CD8-positive, alpha-beta memory T cell (primary cell): ENCODE measurements at regions not wholly inside any gene's neighbourhood (a gene's known extent, or its start where the extent isn't known, plus 50 kb on each side); places are given as distances from the start of the nearest gene placed in this dataset.

Experiments
- CTCF ChIA-PET: fragments of 350-600 bp; sonication (Branson Sonifier 250); formaldehyde crosslinking; loops from one replicate; lab custom pipeline; 2021; ENCODE audit warnings: antibody characterized with exemption; lab: Charles Lee
- POLR2A ChIA-PET: fragments of 350-600 bp; sonication (Branson Sonifier 250); formaldehyde crosslinking; loops from one replicate; lab custom pipeline; 2021; ENCODE audit warnings: antibody characterized with exemption; lab: Charles Lee
- DNase-seq, 5 donors: peaks; one replicate each; pipeline versions ENCODE4 v3.0.0 to v3.0.0-alpha.2; 2020 to 2022; ENCODE audit warnings: mixed read lengths in 1 of 5
- H3K27ac ChIP-seq: one replicate; pipeline ENCODE4 v1.7.0; 2013; ENCODE audit warnings: low read depth, mild to moderate bottlenecking, low read length, moderate library complexity
- H3K27me3 ChIP-seq: 2 replicates; pipeline ENCODE4 v1.7.0; 2013; ENCODE audit warnings: low read length, mild to moderate bottlenecking; ENCODE audit not compliant: insufficient read depth, poor library complexity, severe bottlenecking
- H3K36me3 ChIP-seq: 2 replicates; pipeline ENCODE4 v1.7.0; 2013; ENCODE audit warnings: mild to moderate bottlenecking, low read length, moderate library complexity; ENCODE audit not compliant: insufficient read depth
- H3K4me1 ChIP-seq: 2 replicates; pipeline ENCODE4 v1.7.0; 2013; ENCODE audit warnings: mild to moderate bottlenecking, low read length, moderate library complexity; ENCODE audit not compliant: insufficient read depth
- H3K4me3 ChIP-seq: 2 replicates; pipeline ENCODE4 v1.7.0; 2013; ENCODE audit warnings: mild to moderate bottlenecking, low read length
- H3K9me3 ChIP-seq: 2 replicates; pipeline ENCODE4 v1.7.0; 2013; ENCODE audit warnings: mild to moderate bottlenecking, low read length
- H3K27ac Mint-ChIP-seq, 8 donors: one replicate each; pipeline ENCODE4 v1.8.0; 2020 to 2021; ENCODE audit warnings: mixed read lengths in 8 of 8, mild to moderate bottlenecking in 6 of 8, inconsistent platforms in 3 of 8, moderate library complexity in 3 of 8
- H3K27me3 Mint-ChIP-seq, 2 donors: one replicate each; pipeline ENCODE4 v1.8.0; 2020 to 2021; ENCODE audit warnings: mixed read lengths in 2 of 2, mild to moderate bottlenecking in 1 of 2, moderate library complexity in 1 of 2
- H3K36me3 Mint-ChIP-seq, 3 donors: one replicate each; pipeline ENCODE4 v1.8.0; 2020 to 2021; ENCODE audit warnings: mixed read lengths in 3 of 3, inconsistent platforms in 1 of 3, mild to moderate bottlenecking in 1 of 3
- H3K4me1 Mint-ChIP-seq, 3 donors: one replicate each; pipeline ENCODE4 v1.8.0; 2020 to 2021; ENCODE audit warnings: mixed read lengths in 3 of 3, inconsistent platforms in 1 of 3, mild to moderate bottlenecking in 1 of 3
- H3K4me3 Mint-ChIP-seq, 7 donors: one replicate each; pipeline ENCODE4 v1.8.0; 2020 to 2021; ENCODE audit warnings: mixed read lengths in 7 of 7, mild to moderate bottlenecking in 6 of 7, moderate library complexity in 4 of 7, inconsistent platforms in 2 of 7
- H3K9me3 Mint-ChIP-seq, 5 donors: one replicate each; pipeline ENCODE4 v1.8.0; 2020 to 2022; ENCODE audit warnings: mixed read lengths in 5 of 5, mild to moderate bottlenecking in 3 of 5, moderate library complexity in 2 of 5, inconsistent platforms in 1 of 5

DNA sequence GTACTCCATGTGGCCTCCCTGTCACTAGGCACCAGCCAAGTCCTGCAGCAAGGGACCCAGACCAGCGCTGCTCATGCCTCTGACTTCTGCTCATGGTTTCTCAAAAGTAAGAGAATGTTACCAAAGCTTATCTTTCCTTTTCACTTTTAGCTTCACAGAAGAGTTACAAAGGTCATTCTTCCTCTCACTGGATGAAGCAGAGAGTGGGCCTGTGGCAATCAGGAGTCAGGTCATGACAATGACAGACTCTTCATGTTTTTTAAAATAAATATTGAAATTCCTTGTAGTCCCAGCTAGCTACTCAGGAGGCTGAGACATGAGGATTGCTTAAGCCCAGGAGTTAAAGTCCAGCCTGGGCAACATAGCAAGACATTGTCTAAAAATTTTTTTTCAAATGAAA lies 126.1 kb downstream of the OSR1 start:
- H3K36me3 ChIP-seq, result no peaks in the 10 kb centered on the region
- DNase-seq, result no peak
- no peaks in the 10 kb centered on the region for H3K9me3 ChIP-seq
- no peaks in the 10 kb centered on the region for H3K4me1 ChIP-seq
- ChIA-PET CTCF (no interaction called here), POLR2A (no interaction called here)
- H3K27me3 Mint-ChIP-seq, result peaks cover 0 to 3% of the 10 kb centered on the region in 2 donors
- no peak overlapping the region for H3K4me3 Mint-ChIP-seq
- H3K4me3 ChIP-seq, result no peak overlapping the region
- H3K4me1 Mint-ChIP-seq, result no peaks in the 10 kb centered on the region
- H3K36me3 Mint-ChIP-seq, result no peaks in the 10 kb centered on the region
- no peaks in the 10 kb centered on the region for H3K27me3 ChIP-seq
- no peak overlapping the region for H3K27ac Mint-ChIP-seq
- no peaks in the 10 kb centered on the region for H3K9me3 Mint-ChIP-seq
- no peak overlapping the region for H3K27ac ChIP-seq

DNA sequence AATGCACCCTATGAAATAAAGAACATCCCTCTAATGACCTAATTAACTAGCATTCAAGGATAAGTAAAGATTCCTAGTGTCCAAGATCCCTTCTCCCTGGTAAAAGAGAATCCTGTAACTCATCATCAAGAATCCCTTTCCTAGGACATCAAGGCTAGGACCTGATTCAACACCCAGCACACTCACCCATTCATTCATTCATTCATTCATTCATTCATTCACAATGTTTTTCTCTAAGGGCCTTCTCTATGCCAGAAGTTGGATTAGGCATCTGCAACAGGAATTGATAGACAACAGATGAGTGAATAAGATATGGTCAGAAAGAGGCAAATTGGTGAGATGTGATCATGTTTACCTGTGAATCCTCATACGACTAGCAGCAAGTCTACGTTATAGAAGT lies 126.8 kb downstream of the OSR1 start:
- POLR2A ChIA-PET, result no interaction called here
- no peaks in the 10 kb centered on the region for H3K9me3 ChIP-seq

DNA sequence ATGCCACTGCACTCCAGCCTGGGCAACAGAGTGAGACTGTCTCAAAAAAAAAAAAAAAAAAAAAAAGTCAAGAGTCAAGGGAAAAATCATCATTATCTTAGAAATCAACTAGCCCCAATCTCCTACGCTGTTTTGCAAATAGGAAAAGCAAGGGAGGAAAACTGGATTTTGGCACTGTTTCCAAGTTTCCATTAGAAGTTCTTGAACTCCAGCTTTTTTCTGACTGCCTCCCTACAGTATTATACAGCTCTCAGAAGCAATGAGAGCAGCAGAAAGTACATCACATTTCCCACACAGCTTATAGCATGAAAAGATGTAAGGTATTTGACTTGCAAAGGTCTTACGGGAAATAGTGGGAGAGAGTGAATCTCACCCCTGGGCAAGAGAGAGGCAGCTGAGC lies 127.8 kb downstream of the OSR1 start:
- Histone ChIP-seq H3K36me3 (no peaks in the 10 kb centered on the region), H3K4me1 (no peaks in the 10 kb centered on the region), H3K9me3 (no peaks in the 10 kb centered on the region), H3K4me3 (no peak overlapping the region), H3K27ac (no peak overlapping the region), H3K27me3 (no peaks in the 10 kb centered on the region)
- H3K27me3 Mint-ChIP-seq, result peaks cover 0 to 2% of the 10 kb centered on the region in 2 donors
- H3K27ac Mint-ChIP-seq, result no peak overlapping the region
- ChIA-PET POLR2A (no interaction called here), CTCF (interaction anchor here (1.1 kb wide), 1 partner anchor 37 kb away, joined by 3 read pairs; no protein-coding TSS in a partner anchor)
- no peak for DNase-seq
- H3K36me3 Mint-ChIP-seq, result no peaks in the 10 kb centered on the region
- H3K9me3 Mint-ChIP-seq, result no peaks in the 10 kb centered on the region
- no peaks in the 10 kb centered on the region for H3K4me1 Mint-ChIP-seq
- no peak overlapping the region for H3K4me3 Mint-ChIP-seq

More for the DNA sequence above, 126.8 kb downstream of the OSR1 start:
- H3K27ac Mint-ChIP-seq, result no peak overlapping the region
- H3K4me3 Mint-ChIP-seq, result no peak overlapping the region
- Histone ChIP-seq H3K4me1 (no peaks in the 10 kb centered on the region), H3K27me3 (no peaks in the 10 kb centered on the region), H3K36me3 (no peaks in the 10 kb centered on the region), H3K4me3 (no peak overlapping the region), H3K27ac (no peak overlapping the region)
- H3K4me1 Mint-ChIP-seq, result no peaks in the 10 kb centered on the region
- CTCF ChIA-PET, result no interaction called here
- no peaks in the 10 kb centered on the region for H3K9me3 Mint-ChIP-seq
- no peaks in the 10 kb centered on the region for H3K27me3 Mint-ChIP-seq
- no peaks in the 10 kb centered on the region for H3K36me3 Mint-ChIP-seq
- DNase-seq, result no peak

DNA sequence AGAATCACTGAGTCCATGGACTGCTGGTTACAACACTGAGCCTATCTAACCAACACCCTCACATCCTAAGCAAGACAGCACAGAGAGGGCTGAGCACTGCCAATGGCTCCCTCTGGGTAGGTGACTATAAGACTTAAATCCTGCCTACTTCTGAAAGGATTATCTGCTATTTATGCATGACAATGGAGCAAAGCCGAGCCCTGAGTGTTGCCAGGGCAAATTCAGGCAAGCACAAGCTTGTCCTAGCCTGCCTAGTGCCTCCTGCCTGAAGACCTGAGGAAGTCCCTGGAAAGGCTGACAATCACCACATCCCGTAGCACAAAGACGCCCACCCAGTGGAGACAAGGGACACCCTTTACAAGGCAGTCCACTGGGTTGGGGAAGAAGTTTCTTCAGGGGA lies 129.7 kb downstream of the OSR1 start:
- Mint-ChIP-seq H3K27ac (no peak overlapping the region), H3K4me1 (no peaks in the 10 kb centered on the region), H3K4me3 (no peak overlapping the region), H3K36me3 (no peaks in the 10 kb centered on the region), H3K9me3 (no peaks in the 10 kb centered on the region), H3K27me3 (peaks cover 0 to 2% of the 10 kb centered on the region in 2 donors)
- Histone ChIP-seq H3K27me3 (no peaks in the 10 kb centered on the region), H3K4me1 (no peaks in the 10 kb centered on the region), H3K27ac (no peak overlapping the region), H3K4me3 (no peak overlapping the region), H3K9me3 (no peaks in the 10 kb centered on the region), H3K36me3 (no peaks in the 10 kb centered on the region)
- CTCF ChIA-PET, result no interaction called here
- DNase-seq, result no peak
- POLR2A ChIA-PET, result no interaction called here

DNA sequence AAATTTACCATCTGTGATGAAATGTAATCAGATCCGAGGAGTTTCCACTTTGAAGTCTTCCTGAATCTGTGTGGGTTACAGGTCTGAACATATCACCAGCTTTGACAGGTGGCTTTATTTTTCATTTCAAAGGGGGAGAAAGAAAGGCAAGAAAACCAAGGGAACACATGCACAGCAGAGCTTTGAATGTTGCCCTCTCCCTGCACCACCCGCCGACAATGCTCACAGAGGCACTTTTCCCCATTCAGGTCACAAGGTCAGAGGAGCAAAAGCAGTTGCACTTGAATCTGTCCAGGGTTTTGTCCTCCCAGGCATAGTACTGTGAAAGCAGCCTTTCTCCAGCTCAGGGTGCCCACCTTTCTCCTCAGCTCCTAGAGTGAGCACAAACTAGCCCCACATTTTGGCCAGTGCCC lies 130.2 kb downstream of the OSR1 start:
- Mint-ChIP-seq H3K27ac (no peak overlapping the region), H3K36me3 (no peaks in the 10 kb centered on the region), H3K4me3 (no peak overlapping the region), H3K4me1 (no peaks in the 10 kb centered on the region), H3K27me3 (peaks cover 0 to 2% of the 10 kb centered on the region in 2 donors), H3K9me3 (no peaks in the 10 kb centered on the region)
- H3K27me3 ChIP-seq, result no peaks in the 10 kb centered on the region
- H3K9me3 ChIP-seq, result no peaks in the 10 kb centered on the region
- no peak overlapping the region for H3K4me3 ChIP-seq
- CTCF ChIA-PET, result no interaction called here
- H3K36me3 ChIP-seq, result no peaks in the 10 kb centered on the region
- POLR2A ChIA-PET, result interaction anchor here (0.7 kb wide), 1 partner anchor 707 kb away, joined by 3 read pairs; no protein-coding TSS in a partner anchor
- H3K27ac ChIP-seq, result no peak overlapping the region
- no peak for DNase-seq
- H3K4me1 ChIP-seq, result no peaks in the 10 kb centered on the region

DNA sequence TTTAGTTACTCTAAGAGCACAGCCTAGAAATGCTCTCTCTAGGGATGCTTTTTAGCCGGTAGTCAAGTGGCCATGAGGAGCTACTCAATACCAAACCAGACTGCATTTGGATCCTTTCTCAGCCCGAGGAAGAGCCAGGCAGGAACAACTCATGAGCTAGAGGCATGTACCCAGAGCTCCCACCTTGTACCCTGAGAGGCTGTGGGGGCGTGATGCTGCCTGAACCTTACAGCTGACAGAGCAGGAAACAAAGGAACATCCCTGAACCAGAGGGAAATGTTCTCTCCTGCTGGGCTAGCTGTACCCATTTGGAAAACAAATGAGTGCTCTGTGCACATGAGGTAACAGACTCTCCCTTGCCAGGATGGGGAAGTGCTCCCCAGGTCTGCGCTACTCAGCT lies 131.6 kb downstream of the OSR1 start:
- Mint-ChIP-seq H3K4me3 (no peak overlapping the region), H3K36me3 (no peaks in the 10 kb centered on the region), H3K4me1 (no peaks in the 10 kb centered on the region), H3K27me3 (peaks cover 0 to 2% of the 10 kb centered on the region in 2 donors), H3K27ac (no peak overlapping the region), H3K9me3 (no peaks in the 10 kb centered on the region)
- H3K36me3 ChIP-seq, result no peaks in the 10 kb centered on the region
- no peak overlapping the region for H3K4me3 ChIP-seq
- ChIA-PET POLR2A (no interaction called here), CTCF (no interaction called here)
- H3K9me3 ChIP-seq, result no peaks in the 10 kb centered on the region
- H3K4me1 ChIP-seq, result no peaks in the 10 kb centered on the region
- no peaks in the 10 kb centered on the region for H3K27me3 ChIP-seq
- no peak overlapping the region for H3K27ac ChIP-seq
- DNase-seq, result no peak

DNA sequence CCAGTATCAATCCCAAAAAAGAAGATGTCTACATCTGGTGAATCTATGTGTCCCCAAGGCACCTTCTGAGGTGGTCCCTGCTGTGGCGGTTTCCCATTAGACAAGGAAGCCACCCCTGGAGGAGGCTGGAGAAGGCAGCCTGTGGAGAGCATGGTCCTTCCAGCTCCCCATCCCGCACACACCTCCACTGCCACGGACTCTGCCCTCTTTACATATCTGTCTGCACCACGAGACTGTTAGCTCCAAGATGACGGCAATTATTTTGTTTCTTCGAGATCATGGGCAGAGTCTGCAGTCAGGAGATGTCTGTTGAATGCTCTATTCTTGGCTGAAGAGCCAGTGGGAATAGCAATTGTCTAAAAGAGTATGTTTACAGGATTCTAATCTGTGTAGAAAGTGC lies 132.0 kb downstream of the OSR1 start:
- POLR2A ChIA-PET, result no interaction called here
- CTCF ChIA-PET, result no interaction called here
- H3K4me1 Mint-ChIP-seq, result no peaks in the 10 kb centered on the region

DNA sequence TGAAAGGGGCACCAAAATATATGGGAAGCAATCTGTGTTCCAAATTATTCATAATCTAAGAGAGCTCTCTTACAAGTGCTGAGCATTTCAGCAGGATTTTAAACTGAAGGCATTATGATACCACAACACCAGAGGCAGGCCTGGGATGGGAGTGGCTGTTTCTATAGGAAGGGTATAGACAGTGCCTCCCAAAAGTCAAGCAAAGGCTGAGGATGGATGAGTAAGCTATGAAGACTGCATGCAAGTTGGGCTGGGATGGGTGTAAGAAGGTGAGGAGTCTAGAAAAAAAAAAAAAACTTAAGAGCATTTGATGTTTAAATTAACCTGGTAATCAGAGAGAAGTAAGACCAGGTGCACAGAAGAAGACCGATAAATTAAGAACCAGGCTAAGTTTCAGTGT lies 132.5 kb downstream of the OSR1 start:
- Histone ChIP-seq H3K9me3 (no peaks in the 10 kb centered on the region), H3K4me1 (no peaks in the 10 kb centered on the region), H3K27ac (no peak overlapping the region), H3K36me3 (no peaks in the 10 kb centered on the region), H3K4me3 (no peak overlapping the region), H3K27me3 (no peaks in the 10 kb centered on the region)
- Mint-ChIP-seq H3K27me3 (peaks cover 0 to 2% of the 10 kb centered on the region in 2 donors), H3K9me3 (no peaks in the 10 kb centered on the region), H3K4me1 (no peaks in the 10 kb centered on the region), H3K4me3 (no peak overlapping the region), H3K27ac (peak overlapping the region in 1 of 8 donors; percentile 8), H3K36me3 (no peaks in the 10 kb centered on the region)
- ChIA-PET CTCF (no interaction called here), POLR2A (no interaction called here)
- no peak for DNase-seq

More for the DNA sequence above, 132.0 kb downstream of the OSR1 start:
- no peak for DNase-seq
- Histone ChIP-seq H3K4me1 (no peaks in the 10 kb centered on the region), H3K9me3 (no peaks in the 10 kb centered on the region), H3K27me3 (no peaks in the 10 kb centered on the region), H3K36me3 (no peaks in the 10 kb centered on the region), H3K4me3 (no peak overlapping the region), H3K27ac (no peak overlapping the region)
- Mint-ChIP-seq H3K36me3 (no peaks in the 10 kb centered on the region), H3K4me3 (no peak overlapping the region), H3K9me3 (no peaks in the 10 kb centered on the region), H3K27me3 (peaks cover 0 to 2% of the 10 kb centered on the region in 2 donors), H3K27ac (no peak overlapping the region)

DNA sequence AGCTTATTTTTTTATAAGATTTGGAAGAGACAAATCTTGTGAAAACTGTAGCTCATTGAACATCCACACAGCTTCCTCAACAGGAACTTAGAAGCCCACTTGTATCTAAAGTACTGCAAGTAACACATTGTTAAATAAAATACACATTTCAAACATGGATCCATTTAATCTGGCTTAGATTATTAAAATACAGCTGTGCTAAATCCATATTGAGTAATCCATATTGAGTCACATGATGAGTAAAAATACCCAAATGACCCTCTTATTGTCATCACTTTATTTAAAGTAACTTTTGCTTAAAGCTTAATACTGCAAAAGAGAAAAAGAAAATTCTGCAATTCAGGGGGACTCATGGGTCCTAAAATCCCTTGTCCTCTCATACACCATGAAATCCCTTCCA lies 133.3 kb downstream of the OSR1 start:
- CTCF ChIA-PET, result no interaction called here
- H3K36me3 ChIP-seq, result no peaks in the 10 kb centered on the region
- no peak overlapping the region for H3K27ac Mint-ChIP-seq
- no peak overlapping the region for H3K4me3 Mint-ChIP-seq
- H3K4me3 ChIP-seq, result no peak overlapping the region
- H3K27me3 Mint-ChIP-seq, result peaks cover 0 to 2% of the 10 kb centered on the region in 2 donors
- H3K4me1 Mint-ChIP-seq, result no peaks in the 10 kb centered on the region
- H3K36me3 Mint-ChIP-seq, result no peaks in the 10 kb centered on the region
- no peaks in the 10 kb centered on the region for H3K9me3 ChIP-seq
- POLR2A ChIA-PET, result no interaction called here
- H3K27me3 ChIP-seq, result no peaks in the 10 kb centered on the region
- DNase-seq, result no peak
- no peaks in the 10 kb centered on the region for H3K9me3 Mint-ChIP-seq
- no peaks in the 10 kb centered on the region for H3K4me1 ChIP-seq
- H3K27ac ChIP-seq, result no peak overlapping the region
